Fibroblast of peridontal ligament (primary cell): ENCODE measurements at regions not wholly inside any gene's neighbourhood (a gene's known extent, or its start where the extent isn't known, plus 50 kb on each side); places are given as distances from the start of the nearest gene placed in this dataset.
"Not testable (repeated sequence)": the region's sequence is repeated elsewhere in the genome, so short reads cannot be mapped to it uniquely, and the experiment has no call there.

Experiments
- DNase-seq: peaks from one replicate; pipeline ENCODE4 v3.0.0-alpha.2; 2010; ENCODE audit errors: extremely low read depth

DNA sequence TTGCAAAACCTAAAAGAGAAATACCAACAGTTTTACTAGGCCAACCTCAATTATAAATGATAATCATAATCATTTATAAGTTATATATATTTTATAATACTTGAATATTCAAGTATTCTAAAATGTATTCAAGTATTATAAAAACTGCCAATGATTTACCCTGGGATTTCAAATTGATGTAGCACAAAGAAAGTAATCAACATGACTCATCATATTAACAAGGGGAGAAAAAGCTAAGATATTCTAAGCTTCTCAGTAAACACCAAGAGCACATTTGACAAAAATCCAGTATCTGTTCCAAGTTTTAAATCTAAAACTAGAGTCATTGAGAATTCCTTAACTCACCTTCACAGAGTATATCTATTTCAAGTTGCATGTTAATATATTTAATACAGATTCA, 56.1 kb downstream of the CAPZA3 start:
- no peak for DNase-seq

DNA sequence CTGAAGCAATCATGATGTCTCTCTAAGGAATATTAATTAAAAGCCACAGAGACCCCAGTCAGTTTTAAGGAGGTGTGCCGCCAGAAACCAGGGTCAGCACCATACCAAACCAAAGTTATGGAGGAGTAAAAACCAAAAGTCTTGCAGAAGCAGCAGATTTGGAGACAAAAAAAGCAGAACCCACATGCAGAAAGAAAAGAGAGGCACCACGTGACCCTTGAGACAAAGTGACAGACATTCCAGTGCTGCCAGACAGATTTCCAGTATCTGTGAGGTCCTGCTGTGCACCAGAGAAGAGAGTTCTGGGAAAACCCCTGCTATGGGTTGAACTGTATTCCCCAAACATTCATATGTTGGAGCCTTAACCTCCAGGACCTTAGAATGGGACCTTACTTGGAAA, 59.7 kb downstream of the CAPZA3 start:
- no peak for DNase-seq

DNA sequence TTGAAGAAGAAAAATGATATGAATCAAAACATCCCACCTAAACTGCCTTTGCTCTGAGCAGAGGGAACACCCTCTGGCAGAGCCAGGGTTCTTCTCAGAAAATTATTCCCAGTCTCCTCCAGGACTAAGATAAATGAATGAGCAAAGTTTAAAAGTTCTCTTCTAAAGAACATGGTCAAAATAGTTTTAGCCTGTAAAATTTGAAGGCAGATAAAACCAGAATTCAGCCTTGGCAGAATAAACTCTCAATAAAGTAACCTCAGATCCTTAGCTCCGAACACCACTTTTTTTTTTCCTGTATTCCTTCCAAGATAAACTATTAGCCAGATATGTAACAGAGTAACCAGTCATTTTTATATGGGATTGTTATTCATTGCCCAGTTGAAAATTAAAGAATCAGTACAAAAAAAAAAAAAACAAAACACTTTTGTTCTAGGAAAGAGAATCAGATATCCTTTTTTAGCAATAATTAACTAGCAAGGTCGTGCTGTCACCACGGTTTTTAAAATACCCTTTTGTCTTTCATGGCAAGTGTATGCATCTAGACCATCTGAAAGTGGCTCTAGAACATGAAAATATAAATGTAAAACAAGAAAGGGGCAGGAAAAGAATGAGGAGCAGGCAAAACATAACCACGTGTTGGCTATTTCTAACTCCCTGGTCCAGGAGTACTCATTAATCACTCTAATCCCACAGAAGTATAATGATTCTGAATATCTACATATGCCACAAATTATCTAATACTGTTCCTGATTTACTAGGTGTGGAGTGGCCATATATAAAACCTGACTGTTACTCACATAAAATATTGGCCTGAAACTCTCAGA, 60.8 kb downstream of the CAPZA3 start:
- DNase-seq, result no peak

- DNase-seq, result no peak
These were observed 61.6 kb downstream of the CAPZA3 start for GRCh38 chr12:18799561-18799960.

DNA sequence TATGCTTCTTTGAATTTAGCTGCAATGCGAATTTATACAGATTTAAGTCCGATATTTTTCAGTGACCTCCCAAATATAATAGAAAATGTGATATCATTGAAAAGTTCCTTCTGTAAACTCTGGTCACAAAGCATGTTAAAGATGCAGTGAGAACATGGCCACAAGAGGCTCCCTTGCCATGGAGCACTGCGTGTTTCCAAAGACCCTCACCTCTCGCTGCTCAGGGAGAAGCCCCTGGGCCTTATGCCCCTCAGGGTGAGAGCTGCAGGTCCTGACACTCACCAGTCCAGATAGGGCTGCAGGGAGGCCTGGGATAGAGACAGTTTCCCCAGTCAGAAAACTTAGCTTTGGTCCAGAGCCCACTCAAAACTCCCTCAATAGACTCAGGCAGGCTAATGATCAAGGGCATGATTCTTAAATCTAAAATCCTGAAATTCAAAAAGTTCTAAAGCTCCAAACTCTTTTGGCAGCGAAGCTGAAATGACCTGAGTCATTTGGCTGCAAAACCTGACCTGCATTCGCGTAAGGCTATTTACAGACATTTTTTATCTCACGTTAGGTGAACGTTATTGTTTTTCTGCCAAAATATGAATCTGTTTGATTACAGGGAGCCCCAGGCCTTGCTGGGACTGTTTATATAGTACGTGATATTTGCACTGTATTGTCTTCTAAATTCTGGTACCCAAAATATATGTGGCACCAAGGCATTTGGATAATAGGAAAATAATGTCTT, 67.8 kb downstream of the CAPZA3 start:
- DNase-seq, result no peak

GRCh38 chr12:18807714-18808113, 69.8 kb downstream of the CAPZA3 start:
- DNase-seq, result no peak

DNA sequence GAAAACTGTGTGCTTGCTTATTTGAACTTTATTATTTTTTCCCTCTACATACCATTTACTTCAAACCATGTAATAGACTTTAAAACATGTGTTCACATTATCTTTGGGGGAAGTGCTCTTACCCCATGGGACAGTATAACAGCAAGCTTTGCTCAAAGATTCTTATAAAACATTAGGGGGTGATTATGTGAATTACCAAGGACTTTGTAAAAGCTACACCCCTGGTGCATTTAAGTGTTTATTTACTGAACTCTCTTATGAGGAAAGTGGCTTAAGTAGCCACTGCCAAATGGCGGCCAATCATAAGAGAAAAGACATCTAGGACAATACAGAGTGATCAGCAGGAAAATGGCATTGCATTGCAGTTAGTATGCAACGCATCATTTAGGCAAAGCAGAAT, 70.3 kb downstream of the CAPZA3 start:
- DNase-seq, result no peak

- no peak for DNase-seq
These were observed 72.8 kb downstream of the CAPZA3 start for GRCh38 chr12:18810537-18811253.

- DNase-seq, result peak; percentile 5
These were observed 73.4 kb downstream of the CAPZA3 start for GRCh38 chr12:18811273-18811672.

DNA sequence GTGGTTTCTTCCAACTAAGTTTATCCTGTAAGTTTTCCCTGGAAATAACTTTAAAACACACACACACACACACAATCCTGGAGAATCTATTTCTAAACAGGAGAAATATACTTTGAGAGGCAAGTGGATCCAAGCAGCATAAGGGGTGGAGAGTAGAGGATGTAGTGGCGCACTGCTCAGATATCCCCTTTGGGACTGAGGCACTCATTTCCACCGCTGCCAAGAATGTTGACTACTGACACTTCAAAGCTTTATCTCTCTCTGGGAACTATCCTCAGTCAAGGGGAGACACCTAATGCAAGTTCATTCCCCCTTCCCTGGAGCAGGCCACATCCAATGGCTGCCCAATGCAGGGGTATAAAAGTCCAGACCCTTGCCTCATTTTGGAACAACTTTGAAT, 75.8 kb downstream of the CAPZA3 start:
- no peak for DNase-seq

DNA sequence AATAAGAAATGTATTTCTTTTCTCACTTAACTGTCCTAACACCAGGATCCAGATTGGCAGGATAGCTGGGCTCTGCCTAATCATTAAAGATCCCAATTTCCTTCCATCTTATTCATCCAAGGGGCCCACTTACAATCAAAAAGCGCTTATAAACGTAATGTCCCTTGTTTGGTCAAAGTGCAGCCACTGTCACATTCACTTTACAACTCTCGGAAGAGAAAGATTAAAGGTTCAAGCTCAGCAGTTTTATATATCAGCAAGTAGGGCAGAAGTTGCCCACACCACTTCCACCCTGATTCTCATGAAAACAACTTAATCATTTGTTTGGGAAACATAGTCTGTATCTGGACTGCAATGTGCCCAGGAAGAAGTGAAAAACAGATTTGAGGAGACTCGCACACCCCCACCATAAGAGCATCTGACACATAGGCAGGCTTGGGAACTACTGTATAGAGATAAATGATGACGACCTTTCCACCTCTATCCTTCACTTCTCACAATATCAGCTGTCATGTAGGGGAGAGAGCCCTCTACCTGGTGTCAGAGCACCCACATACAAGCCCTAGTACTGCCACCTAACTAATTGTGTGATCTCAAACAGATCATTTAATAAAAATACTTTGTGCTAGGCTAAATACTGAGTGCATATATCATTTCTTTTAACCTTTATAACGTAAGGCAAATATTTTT, 80.8 kb downstream of the CAPZA3 start:
- no peak for DNase-seq

GRCh38 chr12:18819484-18819883, 81.6 kb downstream of the CAPZA3 start:
- DNase-seq, result no peak

- DNase-seq, result no peak
These were observed 85.5 kb downstream of the CAPZA3 start for GRCh38 chr12:18823461-18823860.

DNA sequence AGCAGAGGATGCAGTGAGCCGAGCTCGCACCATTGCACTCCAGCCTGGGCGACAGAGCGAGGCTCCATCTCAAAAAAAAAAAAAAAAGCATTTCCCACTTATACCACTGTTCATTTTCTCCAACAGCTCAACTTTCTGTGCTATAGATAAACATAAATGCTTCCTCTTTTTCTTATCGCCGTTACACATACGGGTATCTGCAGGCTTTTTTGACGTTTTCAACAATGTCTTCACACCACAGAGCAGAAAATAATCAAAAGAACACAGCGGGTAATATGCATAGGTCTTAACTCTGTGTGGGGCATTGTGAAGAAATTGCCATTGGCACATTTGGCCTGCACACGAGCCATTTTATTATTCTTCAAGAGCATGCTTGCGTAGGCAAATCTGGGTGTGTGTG, 86.4 kb downstream of the CAPZA3 start:
- no peak for DNase-seq

- no peak for DNase-seq
These were observed 87.2 kb downstream of the CAPZA3 start for GRCh38 chr12:18825138-18825537.

- DNase-seq, result no peak
These were observed 90.0 kb downstream of the CAPZA3 start for GRCh38 chr12:18827913-18828312.

- no peak for DNase-seq
These were observed 90.6 kb downstream of the CAPZA3 start for GRCh38 chr12:18828483-18828882.

DNA sequence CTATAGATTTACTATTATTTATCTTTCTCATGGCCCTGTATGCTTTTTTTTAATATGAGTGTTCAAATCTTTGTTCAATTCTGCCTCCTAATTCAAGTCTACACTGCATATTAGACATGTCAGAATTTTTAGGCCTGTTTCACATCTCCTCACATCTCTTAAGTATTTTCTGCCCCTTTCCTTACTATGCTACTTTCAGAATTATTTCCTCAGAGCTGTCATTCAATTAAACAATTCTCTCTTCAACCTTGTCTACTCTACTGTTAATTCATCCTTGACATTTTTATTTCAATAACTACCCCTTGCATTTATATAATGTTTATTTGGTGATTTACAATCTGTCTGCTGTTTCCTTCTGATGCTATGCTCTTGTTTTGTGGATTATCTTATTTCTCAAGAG, 91.1 kb downstream of the CAPZA3 start:
- no peak for DNase-seq

DNA sequence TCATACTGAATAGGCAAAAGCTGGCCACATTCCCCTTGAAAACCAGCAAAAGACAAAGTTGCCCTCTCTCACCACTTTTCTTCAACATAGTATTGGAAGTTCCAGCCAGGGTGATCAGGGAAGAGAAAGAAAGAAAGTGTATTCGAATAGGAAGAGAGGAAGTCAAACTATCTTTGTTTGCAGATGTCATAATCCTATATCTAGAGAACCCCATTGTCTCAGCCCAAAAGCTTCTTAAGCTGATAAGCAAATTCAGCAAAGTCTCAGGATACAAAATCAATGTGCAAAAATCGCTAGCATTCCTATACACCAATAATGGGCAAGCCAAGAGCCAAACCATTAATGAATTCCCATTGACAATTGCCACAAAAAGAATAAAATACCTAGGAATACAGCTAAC, 95.0 kb downstream of the CAPZA3 start:
- not testable (repeated sequence) for DNase-seq

DNA sequence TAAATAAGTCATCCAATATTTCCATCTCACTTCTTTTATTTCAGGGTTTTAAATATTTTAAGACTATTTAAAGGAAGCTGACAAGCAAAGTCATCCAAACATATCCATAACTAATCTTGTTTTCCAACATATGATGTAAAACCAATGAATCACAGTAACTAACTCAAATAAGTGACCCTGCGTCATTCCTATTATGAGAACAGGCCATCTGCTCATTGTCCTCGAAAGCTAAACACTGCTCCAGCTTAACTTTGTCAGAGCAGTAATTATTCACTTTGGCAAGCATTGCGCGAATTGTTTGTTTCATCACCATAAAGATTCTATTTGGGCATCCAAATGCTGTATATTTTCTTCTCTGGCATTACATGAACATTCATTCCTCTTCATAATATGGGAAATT, 99.1 kb downstream of the CAPZA3 start:
- no peak for DNase-seq

GRCh38 chr12:18837505-18837904, 99.6 kb downstream of the CAPZA3 start:
- DNase-seq, result no peak

GRCh38 chr12:18840997-18841396, 103.1 kb downstream of the CAPZA3 start:
- DNase-seq, result not testable (repeated sequence)
